GM21447 (cell line): ENCODE measurements at regions not wholly inside any gene's neighbourhood (a gene's known extent, or its start where the extent isn't known, plus 50 kb on each side); places are given as distances from the start of the nearest gene placed in this dataset.
A peak's percentile ranks its signal among the peaks of the same experiment; 100 is the strongest.

ENCODE experiments used
- ATAC-seq: cut with Tn5 transposase; IDR thresholded peaks from one replicate; pipeline ENCODE4 v1.9.1; 2021; ENCODE audit not compliant: unreplicated experiment

DNA sequence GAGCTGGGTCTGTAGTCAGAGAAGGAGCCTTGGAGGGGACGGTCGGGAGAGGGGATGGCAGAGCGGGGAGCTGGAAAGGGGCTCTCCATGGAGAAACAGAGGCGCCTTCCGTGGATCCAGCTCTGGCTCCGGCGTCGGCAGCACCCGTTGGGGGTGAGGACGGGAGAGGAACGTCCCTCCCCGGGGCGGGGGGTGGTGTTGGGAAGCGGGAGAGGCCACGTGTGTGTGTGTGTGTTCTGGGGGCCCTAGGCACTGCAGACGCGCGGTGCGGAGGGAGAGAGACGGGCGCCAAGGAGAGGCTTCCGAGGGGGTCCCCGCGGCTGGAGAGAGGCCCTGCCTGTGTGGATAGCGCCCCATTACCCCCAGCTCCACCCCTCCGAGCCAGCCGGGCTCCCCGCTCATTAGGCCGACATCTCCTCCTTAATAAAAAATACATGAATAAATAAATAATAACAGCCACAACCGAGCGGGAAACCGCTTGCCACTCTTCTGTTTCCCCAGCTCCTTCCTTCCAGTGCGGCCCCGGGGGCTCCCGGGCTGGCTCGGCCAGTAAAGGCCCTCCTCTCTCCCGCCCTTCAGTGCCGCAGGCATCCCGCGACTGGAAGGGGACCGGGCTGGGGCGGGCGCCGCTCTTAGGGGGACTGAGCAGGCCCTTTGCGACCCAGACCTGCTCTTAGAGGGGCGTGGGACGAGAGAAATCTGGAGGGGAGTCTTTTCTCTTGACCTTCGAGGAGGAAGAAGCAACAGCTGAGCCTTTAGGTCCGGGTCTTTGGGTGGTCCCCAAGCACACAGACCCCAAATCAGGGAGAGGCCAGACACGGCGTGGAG lies 71.3 kb upstream of the ARAP3 start:
- ATAC-seq, result no peak

DNA sequence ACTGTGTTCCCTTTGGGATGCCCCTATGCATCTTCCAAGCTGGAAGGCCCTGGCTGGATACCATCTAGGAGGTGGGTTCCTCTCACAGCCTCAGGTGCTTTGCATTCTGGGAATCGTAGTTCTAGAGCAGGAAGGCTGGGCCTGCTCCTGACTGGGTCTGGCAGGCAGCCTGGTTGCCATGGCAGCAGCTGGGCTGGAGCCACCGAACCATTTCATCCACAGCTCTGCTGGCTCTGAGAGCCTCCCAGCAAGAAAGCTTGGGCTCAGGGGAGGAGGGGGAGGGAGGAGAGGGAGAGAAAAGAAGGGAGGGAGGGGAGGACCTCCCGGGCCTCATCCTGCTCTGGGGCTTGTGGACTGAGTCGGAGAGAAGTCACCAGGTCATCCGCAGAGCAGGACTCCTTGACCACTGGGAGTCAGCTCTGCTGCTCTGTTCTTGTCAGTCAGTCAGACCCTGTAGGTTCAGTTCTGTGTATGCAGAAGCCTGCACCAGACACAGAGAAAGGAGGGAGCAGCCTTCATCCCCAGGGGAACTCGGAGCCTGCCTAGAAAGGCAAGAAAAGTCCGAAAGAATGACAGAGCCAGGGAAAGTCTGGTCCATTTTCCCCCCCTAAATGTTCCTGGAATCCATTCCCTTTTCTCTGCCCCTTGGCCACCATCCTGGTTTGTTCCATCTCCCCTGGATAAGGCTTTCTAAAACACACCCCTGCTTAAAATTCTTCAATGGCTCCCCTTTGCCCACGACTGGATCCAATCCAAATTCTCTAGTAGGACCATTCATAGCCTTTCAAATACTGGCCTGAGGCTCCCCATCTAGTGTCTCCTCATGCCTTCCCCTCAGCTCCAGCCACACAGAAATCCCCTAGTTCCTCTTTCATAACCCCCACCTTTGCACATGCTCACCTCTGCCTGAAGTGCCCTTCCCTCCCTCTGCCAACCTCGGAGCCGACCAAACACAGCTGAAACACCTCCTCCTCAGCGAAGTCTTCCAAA lies 65.4 kb upstream of the ARAP3 start:
- peak; percentile 66 for ATAC-seq

DNA sequence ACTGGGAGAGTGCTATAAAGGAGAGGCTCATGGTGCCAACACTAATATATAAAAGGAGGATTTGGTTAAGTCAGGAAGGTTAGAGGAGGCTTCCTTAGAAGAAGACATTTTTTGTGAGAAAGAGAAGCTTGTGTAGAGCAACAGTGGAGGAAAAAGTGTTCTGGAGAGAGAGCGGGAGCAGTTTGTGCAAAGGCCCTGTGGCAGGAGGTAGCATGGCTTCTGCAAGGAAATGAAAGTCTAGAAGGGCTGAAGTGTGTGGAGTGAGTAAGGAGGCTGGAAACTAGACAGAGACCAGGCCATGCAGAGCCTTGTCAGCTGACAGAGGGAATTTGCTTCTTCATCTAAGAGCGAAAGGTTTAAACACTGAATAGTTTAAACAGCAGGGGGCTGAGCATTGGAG lies 64.4 kb upstream of the ARAP3 start:
- no peak for ATAC-seq

DNA sequence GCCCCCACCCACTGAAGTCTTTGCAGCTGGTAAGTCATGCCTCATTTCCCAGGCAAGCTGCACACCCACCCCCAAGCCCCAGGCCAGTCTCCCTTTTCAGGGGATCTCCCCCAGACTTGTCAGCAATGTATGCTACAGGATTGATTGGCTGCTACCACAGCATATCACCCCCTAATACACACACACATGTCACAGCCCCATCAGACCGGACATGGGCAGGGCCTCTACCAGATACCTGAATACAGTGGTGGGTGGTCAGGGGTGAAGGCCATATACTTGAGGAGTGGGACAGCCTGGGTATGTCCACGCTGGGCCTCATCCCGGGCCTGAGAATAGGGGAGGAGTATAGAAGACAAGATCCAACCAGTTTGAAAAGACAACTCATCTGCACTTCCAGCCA lies 63.4 kb upstream of the ARAP3 start:
- no peak for ATAC-seq

DNA sequence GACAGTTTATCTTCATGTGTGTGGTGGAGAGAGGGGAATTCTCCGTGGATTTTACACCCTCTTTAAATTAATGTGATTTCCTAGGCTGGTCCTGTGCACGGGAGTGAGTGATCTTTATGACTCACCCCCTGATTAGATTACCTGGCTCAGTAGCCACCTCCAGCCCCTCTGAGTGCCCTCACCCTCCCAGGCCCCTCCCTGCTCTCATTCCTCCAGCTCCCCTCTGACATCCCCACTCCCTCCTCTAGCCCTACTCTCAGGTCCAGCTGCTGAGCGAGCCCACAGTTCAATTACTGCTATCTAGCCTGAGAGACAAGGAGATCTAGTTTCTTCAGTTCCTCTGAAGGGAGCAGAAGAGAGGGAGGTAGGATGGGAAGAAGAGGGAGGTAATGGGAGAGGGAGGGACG lies 61.8 kb upstream of the ARAP3 start:
- ATAC-seq, result no peak

DNA sequence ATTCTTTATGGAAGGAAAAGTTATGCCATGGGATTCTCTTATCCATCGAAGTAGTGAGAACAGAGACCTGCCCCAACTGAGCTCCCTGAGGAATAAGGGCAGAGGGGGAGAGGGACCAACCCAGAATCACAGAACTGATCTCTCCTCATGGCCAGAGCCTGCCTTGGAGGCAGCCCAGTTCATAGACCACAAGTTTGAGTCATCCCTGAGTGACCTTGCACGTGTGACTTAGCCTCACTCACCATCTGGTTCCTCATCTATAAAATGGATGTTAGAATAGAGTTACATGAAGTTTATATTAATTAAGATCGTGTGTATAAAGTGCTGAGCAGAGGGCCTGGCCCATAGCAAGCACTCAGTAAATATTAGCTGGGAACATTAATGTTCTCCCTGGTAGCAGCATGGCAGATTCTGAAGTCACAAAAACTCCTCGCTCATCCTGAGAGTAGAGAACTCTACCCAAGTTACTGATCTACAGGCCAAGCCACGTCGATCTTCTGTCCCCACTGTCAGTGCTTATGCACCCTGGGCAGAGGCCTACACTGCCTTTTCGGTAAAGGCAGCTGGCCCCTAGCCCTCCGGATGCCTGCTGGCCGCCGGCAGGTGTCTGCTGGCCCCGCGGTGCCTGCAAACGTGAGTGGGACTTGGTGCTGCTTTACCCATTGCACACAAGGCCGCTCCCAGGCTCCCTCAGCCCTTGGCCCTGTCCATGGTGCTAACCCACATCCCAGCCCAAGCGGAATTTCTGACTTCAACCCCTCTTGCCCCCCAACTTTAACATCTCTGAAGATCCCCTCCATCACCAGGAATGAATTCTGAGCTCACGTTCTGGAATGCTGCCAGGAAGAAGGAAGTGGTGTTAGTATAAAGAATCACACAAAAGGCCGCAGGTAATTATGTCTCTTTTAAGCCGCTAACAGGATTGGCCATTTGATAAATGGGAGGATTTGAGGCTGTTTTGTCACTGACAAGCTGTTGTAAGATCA lies 61.1 kb upstream of the ARAP3 start:
- ATAC-seq, result no peak

DNA sequence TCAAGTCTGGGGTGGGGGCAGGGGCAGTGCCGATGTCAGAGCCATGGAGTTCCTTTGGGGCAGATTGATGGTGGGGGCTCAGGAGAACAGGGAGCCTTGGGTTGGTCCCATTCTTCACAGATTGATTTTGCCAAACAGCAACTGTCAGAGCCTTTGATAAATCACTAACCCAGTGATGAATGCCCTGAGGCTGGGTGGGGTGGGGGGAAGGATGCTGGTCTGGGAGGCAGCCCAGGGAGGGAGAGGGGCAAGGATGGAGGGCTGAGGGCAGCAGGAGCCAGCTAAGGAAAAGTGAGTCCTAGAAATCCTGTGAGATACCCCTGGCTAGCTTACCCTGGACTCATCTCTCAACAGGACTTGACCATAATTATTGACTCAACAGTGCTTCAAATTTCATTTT lies 60.1 kb upstream of the ARAP3 start:
- ATAC-seq, result no peak

DNA sequence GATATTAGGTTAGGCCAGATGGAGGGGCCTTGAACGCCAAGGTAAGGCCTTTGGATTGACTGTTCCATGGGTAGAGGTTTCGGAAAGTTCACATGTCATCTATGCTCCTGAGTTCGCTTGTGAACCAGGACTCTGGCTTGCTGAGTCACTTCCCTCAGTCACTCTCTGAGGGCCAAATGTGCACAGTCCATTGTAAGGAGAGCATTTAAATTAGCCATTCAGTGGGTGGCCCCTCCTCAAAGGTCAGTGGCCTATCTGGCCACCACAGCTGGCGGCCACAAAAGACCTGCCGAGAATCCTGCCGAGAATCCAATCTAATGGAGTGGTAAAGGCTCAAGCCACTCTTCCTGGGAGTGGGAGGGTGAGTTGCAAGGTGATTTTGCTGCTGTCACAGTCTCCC lies 58.9 kb upstream of the ARAP3 start:
- ATAC-seq, result no peak

DNA sequence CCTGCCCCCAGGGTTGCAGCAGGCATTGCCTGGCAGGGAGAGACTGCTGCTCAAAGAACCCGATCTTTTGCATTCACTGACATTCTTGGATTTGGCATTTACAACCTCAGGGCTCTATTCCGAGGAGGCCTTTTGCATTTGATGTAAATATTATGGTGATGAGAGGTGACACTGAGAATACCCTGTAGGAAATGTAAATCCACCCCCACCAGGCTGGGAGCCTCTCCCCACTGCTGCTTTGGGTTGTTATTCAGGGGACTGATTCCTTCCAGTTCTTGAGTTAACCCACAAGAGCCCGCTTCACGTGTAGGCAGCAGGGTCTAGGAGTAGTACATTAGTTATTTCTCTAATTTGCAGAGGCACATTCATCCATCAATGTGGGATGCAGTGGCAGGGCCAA lies 55.5 kb upstream of the ARAP3 start:
- ATAC-seq, result no peak

DNA sequence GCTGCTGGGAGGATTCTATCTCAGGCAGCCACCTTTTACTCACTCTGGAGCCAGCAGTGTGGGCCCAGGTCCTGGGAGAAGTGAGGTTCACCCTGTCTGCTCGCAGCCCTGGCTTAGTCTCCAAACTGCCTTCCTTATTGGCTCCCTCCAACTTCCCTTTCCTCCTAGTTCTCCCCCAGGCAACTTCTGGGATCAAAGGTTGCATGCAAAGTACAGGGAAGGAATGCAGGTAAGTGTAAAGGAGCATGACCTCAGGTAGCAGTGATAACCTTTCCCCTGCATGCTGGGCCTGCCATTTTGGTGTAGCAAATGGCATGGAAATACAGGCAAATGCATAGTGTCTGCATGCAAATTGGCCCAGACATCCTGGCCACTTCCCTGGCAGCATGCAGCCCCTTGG lies 53.8 kb upstream of the ARAP3 start:
- ATAC-seq, result no peak

DNA sequence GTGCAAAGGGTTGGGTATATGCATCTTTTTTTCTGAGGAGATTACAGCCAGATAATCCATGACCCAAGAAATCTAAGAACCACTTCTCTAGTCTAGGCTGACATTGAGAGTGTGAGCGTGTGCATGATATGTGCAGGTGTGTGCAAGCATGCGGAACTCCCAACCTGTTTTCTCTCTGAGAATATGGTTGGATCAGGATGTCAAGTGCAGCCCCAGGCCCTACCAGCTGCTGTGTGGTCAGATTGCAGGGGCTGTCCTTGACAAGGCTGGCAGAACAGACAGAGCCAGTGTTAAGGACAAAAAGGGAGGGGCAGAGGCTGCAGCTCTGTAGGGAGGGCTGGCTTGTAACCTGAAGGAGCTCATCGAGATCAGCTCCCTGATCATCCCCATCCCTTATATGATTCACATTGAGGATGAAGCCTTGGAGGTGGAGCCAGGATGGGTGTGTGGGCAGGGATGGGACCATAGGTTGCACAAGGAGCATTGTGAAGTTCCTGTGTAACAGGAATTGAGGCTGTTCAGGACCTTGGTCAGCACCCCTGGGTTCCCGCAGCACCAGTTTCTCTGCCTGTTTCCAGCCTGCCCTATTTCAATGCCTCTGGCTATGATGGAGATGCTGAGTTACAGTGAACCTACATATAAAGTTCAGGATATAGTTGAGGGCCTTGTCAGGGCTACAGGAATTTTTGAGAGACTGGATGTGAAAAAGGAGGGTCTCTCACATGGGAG lies 52.6 kb upstream of the ARAP3 start:
- ATAC-seq, result no peak

DNA sequence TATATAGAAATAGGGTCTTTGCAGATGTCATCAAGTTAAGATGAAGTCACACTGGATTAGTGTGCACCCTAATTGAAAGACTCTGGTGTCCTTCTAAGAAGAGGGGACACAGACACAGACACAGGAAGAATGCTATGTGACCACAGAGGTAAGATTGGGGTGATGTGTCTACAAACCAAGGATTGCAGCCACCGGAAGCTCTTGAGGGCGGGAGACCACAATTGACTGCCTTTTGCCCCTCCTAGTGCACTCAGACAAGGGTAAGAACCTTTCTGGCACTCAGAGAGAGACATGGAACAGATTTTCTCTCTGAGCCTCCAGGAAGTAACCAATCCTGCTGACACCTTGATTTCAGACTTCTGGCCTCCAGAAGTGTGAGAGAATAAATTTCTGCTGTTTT lies 51.2 kb upstream of the ARAP3 start:
- ATAC-seq, result no peak

DNA sequence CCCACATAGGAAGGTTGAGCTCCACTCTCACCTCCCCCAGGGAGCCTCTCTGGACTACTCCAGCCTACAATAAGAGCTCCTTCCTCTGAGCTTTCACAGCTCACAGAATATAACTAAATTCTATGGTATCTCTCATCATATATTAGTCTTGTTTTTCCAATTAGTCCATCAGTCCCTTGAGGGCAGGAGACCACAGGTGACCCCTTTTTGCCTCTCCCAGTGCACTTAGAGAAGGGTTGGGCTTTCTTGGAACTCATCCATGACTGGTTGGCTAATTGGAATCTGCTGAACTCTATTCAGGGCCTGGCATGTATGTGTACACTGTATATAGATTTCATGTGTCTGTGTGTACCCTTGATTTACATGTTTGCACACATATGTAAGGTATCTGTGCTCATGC lies 50.4 kb upstream of the ARAP3 start:
- ATAC-seq, result no peak
